ENCODE measurements at regions not wholly inside any gene's neighbourhood (a gene's known extent, or its start where the extent isn't known, plus 50 kb on each side); places are given as distances from the start of the nearest gene placed in this dataset.

DNA sequence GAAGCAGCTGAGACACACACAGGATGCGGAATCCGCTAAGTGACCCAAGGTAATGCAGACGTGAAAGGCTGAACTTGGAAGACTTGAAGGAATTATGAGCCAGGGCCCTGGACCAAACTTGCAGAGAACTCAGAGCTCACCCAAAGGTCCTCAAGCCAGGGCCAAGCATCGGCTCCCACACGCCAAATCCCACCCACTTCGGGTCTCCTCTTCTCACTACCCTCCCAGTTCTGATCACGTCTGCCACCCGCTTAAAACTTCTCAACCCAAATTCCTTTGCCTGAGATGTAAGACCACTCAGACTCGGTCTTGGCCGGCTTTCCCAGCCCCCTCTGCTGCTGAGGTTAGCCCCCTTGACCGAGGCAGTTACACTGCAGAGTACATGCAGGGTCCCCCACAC, 130.1 kb downstream of the PSMG1 start (continued):
- TF ChIP-seq, protein P1, sequence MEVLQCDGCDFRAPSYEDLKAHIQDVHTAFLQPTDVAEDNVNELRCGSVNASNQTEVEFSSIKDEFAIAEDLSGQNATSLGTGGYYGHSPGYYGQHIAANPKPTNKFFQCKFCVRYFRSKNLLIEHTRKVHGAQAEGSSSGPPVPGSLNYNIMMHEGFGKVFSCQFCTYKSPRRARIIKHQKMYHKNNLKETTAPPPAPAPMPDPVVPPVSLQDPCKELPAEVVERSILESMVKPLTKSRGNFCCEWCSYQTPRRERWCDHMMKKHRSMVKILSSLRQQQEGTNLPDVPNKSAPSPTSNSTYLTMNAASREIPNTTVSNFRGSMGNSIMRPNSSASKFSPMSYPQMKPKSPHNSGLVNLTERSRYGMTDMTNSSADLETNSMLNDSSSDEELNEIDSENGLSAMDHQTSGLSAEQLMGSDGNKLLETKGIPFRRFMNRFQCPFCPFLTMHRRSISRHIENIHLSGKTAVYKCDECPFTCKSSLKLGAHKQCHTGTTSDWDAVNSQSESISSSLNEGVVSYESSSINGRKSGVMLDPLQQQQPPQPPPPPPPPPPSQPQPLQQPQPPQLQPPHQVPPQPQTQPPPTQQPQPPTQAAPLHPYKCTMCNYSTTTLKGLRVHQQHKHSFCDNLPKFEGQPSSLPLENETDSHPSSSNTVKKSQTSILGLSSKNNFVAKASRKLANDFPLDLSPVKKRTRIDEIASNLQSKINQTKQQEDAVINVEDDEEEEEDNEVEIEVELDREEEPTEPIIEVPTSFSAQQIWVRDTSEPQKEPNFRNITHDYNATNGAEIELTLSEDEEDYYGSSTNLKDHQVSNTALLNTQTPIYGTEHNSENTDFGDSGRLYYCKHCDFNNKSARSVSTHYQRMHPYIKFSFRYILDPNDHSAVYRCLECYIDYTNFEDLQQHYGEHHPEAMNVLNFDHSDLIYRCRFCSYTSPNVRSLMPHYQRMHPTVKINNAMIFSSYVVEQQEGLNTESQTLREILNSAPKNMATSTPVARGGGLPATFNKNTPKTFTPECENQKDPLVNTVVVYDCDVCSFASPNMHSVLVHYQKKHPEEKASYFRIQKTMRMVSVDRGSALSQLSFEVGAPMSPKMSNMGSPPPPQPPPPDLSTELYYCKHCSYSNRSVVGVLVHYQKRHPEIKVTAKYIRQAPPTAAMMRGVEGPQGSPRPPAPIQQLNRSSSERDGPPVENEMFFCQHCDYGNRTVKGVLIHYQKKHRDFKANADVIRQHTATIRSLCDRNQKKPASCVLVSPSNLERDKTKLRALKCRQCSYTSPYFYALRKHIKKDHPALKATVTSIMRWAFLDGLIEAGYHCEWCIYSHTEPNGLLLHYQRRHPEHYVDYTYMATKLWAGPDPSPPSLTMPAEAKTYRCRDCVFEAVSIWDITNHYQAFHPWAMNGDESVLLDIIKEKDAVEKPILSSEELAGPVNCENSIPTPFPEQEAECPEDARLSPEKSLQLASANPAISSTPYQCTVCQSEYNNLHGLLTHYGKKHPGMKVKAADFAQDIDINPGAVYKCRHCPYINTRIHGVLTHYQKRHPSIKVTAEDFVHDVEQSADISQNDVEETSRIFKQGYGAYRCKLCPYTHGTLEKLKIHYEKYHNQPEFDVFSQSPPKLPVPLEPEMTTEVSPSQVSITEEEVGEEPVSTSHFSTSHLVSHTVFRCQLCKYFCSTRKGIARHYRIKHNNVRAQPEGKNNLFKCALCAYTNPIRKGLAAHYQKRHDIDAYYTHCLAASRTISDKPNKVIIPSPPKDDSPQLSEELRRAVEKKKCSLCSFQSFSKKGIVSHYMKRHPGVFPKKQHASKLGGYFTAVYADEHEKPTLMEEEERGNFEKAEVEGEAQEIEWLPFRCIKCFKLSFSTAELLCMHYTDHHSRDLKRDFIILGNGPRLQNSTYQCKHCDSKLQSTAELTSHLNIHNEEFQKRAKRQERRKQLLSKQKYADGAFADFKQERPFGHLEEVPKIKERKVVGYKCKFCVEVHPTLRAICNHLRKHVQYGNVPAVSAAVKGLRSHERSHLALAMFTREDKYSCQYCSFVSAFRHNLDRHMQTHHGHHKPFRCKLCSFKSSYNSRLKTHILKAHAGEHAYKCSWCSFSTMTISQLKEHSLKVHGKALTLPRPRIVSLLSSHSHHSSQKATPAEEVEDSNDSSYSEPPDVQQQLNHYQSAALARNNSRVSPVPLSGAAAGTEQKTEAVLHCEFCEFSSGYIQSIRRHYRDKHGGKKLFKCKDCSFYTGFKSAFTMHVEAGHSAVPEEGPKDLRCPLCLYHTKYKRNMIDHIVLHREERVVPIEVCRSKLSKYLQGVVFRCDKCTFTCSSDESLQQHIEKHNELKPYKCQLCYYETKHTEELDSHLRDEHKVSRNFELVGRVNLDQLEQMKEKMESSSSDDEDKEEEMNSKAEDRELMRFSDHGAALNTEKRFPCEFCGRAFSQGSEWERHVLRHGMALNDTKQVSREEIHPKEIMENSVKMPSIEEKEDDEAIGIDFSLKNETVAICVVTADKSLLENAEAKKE (CRISPR knock-in tag; IDR thresholded peaks at IDR 0.05): no peak
- TF ChIP-seq NANOG (IDR thresholded peaks at IDR 0.05; ENCODE audit: borderline replicate concordance) (no peak), EZH2phosphoT487 (IDR thresholded peaks at IDR 0.05; ENCODE audit: unreplicated experiment) (no peak), EZH2 (IDR thresholded peaks at IDR 0.05; ENCODE audit: low read depth, unreplicated experiment) (no peak)
- TF ChIP-seq, protein P2, sequence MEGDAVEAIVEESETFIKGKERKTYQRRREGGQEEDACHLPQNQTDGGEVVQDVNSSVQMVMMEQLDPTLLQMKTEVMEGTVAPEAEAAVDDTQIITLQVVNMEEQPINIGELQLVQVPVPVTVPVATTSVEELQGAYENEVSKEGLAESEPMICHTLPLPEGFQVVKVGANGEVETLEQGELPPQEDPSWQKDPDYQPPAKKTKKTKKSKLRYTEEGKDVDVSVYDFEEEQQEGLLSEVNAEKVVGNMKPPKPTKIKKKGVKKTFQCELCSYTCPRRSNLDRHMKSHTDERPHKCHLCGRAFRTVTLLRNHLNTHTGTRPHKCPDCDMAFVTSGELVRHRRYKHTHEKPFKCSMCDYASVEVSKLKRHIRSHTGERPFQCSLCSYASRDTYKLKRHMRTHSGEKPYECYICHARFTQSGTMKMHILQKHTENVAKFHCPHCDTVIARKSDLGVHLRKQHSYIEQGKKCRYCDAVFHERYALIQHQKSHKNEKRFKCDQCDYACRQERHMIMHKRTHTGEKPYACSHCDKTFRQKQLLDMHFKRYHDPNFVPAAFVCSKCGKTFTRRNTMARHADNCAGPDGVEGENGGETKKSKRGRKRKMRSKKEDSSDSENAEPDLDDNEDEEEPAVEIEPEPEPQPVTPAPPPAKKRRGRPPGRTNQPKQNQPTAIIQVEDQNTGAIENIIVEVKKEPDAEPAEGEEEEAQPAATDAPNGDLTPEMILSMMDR (conservative IDR thresholded peaks at IDR 0.05; ENCODE audit: low read depth in 2 of 2): no peak

DNA sequence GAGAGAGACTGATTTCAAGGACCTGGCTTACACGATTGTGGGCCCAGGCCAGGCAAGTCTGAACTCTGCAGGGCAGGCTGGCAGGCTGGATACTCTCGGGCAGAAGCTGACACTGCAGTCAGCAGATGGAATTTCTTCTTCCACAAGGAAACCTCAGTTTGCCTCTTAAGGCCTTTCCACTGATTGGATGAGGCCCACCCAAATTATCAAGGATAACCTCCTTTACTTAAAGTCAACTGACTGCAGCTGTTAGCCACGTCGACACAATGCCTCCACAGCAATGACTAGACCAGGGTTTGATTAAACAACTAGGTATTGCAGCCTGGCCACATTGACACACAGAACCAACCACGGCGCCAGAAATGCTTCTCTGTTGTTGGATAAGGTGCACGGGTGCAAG, 130.5 kb downstream of the PSMG1 start:
- no peak for DNase-seq (ENCODE audit: low spot score)
- Histone ChIP-seq H3K36me3 (ENCODE audit: insufficient read depth) (no peaks in the 10 kb centered on the region), H3K4me2 (no peak overlapping the region), H4K20me1 (replicated peaks; ENCODE audit: insufficient read depth) (no peaks in the 10 kb centered on the region), H2AFZ (no peak overlapping the region), H3K4me1 (ENCODE audit: insufficient read depth) (peaks cover 2% of the 10 kb centered on the region; the same call in 1 of the 2 replicates), H3K79me2 (replicated peaks; ENCODE audit: insufficient read depth) (no peaks in the 10 kb centered on the region), H3K27me3 (ENCODE audit: insufficient read depth) (no peaks in the 10 kb centered on the region), H3K4me3 (no peak overlapping the region), H3K27ac (ENCODE audit: low read depth) (no peak overlapping the region), H3F3A (replicated peaks; ENCODE audit: low read depth) (no peaks in the 10 kb centered on the region), H3K9me2 (ENCODE audit: insufficient read depth) (no peaks in the 10 kb centered on the region)
- no peak overlapping the region for H3K27ac Mint-ChIP-seq
- H3K9me3 Mint-ChIP-seq: no peaks in the 10 kb centered on the region
- H3K27me3 Mint-ChIP-seq (ENCODE audit: insufficient read depth, low read depth, poor library complexity): no peaks in the 10 kb centered on the region
- TF ChIP-seq CREB1 (CRISPR knock-in tag; IDR thresholded peaks at IDR 0.05; ENCODE audit: low read depth) (no peak), POLR2AphosphoS5 (IDR thresholded peaks at IDR 0.05; ENCODE audit: low read depth) (no peak), EZH2 (IDR thresholded peaks at IDR 0.05; ENCODE audit: low read depth, unreplicated experiment) (no peak), ZNF331 (CRISPR knock-in tag; IDR thresholded peaks at IDR 0.05; ENCODE audit: low read depth) (no peak), STAT1 (IDR thresholded peaks at IDR 0.05; ENCODE audit: unreplicated experiment) (no peak), EZH2phosphoT487 (IDR thresholded peaks at IDR 0.05; ENCODE audit: unreplicated experiment) (no peak)
- no peaks in the 10 kb centered on the region for H3K36me3 Mint-ChIP-seq (ENCODE audit: low read depth)
- no peak for ATAC-seq
- peaks cover 11% of the 10 kb centered on the region for H3K4me1 Mint-ChIP-seq
- H3K4me3 Mint-ChIP-seq: no peak overlapping the region
